Gastroesophageal sphincter (tissue), 3 donors: ENCODE measurements at regions not wholly inside any gene's neighbourhood (a gene's known extent, or its start where the extent isn't known, plus 50 kb on each side); places are given as distances from the start of the nearest gene placed in this dataset.

Experiments
- EP300 ChIP-seq: sonication (generic); formaldehyde crosslinking; IDR thresholded peaks from one replicate; pipeline ENCODE4 v1.6.1; 2017; ENCODE audit warnings: antibody characterized with exemption, mild to moderate bottlenecking
- POLR2A ChIP-seq, 2 donors: fragments of 450-650 bp; IDR thresholded peaks; one replicate each; pipeline ENCODE4 v1.6.1; 2017; ENCODE audit warnings: antibody characterized with exemption in 2 of 2, mild to moderate bottlenecking in 2 of 2, moderate library complexity in 1 of 2
- POLR2AphosphoS5 ChIP-seq: sonication (generic); formaldehyde crosslinking; IDR thresholded peaks from one replicate; pipeline ENCODE4 v1.6.1; 2017; ENCODE audit warnings: antibody characterized with exemption
- TF ChIP-seq, protein P1 (sequence below), 4 experiments: fragments of 200-600 bp in 2 of 4; fragments of 450-650 bp in 2 of 4; sonication (generic) in 1 of 4; IDR thresholded peaks; one replicate each; pipeline ENCODE4 v1.5.1; 2017 to 2019; ENCODE audit warnings: antibody characterized with exemption in 4 of 4, mild to moderate bottlenecking in 2 of 4, moderate library complexity in 2 of 4

DNA sequence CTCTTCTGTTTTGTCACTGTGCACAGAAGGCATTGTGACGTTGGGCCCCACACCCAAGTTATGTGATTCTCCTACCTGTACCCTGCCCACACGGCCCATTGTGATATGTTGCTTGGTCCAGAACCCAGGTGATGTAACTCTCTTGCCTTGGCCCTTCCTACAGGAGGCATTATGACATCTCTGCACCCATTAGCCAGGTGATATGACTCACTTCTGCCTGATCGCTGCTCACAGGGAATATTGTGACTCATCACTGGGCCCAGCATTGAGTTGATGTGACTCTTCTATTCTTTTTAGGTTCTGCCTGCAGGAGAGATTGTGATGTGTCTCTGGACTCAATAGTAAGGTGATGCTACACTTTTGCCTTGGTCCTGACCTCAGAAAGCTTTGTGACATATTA is 65.4 kb upstream of the ZNF91 start:
- TF ChIP-seq, protein P1, sequence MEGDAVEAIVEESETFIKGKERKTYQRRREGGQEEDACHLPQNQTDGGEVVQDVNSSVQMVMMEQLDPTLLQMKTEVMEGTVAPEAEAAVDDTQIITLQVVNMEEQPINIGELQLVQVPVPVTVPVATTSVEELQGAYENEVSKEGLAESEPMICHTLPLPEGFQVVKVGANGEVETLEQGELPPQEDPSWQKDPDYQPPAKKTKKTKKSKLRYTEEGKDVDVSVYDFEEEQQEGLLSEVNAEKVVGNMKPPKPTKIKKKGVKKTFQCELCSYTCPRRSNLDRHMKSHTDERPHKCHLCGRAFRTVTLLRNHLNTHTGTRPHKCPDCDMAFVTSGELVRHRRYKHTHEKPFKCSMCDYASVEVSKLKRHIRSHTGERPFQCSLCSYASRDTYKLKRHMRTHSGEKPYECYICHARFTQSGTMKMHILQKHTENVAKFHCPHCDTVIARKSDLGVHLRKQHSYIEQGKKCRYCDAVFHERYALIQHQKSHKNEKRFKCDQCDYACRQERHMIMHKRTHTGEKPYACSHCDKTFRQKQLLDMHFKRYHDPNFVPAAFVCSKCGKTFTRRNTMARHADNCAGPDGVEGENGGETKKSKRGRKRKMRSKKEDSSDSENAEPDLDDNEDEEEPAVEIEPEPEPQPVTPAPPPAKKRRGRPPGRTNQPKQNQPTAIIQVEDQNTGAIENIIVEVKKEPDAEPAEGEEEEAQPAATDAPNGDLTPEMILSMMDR (IDR thresholded peaks at IDR 0.05): no peak
- TF ChIP-seq POLR2A (IDR thresholded peaks at IDR 0.05): no peak
- no peak for TF ChIP-seq POLR2AphosphoS5
- no peak for TF ChIP-seq EP300
